ENCODE measurements at regions not wholly inside any gene's neighbourhood (a gene's known extent, or its start where the extent isn't known, plus 50 kb on each side); places are given as distances from the start of the nearest gene placed in this dataset.
"Not testable (repeated sequence)": the region's sequence is repeated elsewhere in the genome, so short reads cannot be mapped to it uniquely, and the experiment has no call there.

DNA sequence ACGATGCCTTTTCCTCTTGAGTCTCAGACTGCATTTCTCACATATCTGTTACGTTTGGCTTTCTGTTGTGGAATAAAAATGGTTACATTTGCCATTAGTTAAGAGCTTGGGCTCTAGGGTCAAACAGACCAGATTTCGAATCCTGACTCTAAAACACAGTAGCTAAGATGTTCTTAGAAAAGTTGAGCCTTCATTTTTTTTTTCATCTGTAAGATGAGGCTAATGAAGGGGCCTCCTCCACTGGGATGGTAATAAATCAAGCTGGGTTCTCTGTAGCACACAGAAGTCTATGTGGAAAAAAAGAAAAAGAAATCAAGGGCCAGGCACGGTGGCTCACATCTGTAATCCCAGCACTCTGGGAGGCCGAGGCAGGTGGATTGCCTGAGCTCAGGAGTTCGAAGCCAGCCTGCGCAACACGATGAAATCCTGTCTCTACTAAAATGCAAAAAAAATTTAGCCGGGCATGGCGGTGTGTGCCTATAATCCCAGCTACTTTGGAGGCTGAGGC lies 49.9 kb upstream of the CAPRIN1 start:
- no peak for DNase-seq

DNA sequence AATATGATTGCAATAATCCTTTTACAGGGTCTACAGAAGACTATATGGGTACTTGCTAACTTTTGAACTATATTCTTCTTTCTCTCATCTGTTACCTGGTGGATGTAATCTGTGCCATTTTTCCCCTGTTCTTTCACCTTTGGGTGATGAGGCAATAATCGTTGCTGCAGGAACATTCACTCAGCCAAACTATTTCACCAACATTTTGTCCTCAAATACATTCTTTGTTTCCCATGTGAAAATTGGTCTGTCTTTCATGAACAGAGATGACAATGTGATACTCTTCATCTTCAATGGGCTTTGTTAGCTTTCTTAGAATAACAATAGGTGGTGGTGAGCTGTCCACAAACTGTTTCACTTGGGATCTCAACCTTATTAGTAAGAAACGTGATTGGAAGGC lies 52.1 kb upstream of the CAPRIN1 start:
- no peak for DNase-seq

DNA sequence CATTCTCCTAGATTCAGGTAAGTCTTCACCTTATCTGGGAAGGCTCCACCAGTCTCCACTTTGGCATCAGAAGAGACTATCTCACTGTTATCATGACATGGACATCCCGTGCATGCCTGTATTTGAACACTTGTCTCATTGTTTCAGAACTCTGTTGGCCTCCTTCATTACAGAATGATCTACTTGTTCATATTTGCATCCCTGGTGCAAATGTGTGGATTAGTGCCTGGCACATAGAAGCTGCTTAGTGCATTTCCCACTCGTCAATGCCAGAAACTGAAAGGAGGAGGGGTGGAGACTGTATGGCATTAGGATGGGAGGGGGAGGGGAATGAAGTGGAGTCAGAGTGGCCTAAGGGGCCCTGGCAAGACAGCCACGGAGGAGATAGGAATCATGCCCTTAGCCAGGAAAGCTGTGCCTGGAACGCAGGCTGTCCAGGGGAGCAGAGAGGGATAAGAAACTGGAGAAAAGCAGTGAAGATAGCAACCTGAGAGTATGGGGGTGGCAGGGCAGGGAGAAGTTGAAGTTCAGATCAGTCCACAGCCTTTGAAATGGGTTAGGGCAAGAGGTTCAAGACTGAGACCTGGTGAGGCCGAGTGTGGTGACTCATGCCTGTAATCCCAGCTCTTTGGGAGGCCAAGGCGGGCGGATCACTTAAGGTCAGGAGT lies 53.8 kb upstream of the CAPRIN1 start:
- DNase-seq: no peak

DNA sequence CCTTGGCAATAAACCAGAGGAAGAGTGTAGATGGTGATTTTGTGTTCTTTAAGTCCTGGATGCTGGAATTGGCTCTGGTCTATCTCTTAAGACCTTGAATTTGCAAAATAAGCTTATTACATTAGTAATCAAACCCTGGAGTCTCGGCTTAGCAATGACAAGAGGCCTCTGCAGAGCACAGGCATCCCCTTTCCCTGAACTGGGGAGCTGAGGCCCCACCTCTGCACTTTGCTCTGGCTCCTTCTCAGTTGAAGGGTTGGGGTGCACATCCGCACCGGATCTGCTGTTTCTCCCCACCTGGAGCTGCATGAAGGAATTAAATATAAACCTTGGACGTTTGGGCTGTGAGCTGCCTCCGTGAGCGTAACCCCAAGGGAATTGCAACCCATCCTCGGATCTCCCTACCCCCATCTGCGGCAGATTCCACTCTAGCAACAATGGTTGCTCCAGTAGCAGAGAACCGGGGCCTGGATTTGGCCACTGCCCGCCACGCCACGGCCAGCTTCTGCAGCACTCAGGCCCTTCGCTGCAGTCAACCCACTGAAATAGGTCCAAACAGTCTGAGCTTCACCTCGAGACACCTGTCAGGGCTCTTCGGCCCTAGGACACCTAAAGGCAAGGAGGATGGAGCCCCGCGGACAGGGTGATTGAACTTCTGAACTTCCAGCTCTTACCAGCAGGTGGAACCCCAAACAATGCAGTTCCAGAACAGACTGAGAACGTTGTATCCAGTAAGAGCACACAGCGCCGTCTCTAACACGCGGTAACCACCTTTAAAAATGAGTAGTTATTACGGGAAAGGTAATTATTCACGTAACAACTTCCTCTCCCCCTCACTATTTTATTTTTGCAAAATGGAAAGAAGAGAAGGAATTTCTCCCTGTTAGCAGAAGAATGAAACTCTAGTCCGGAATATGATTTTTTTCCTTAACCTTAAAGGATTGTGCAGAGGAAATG lies 54.8 kb upstream of the CAPRIN1 start:
- DNase-seq: peak; percentile 93

DNA sequence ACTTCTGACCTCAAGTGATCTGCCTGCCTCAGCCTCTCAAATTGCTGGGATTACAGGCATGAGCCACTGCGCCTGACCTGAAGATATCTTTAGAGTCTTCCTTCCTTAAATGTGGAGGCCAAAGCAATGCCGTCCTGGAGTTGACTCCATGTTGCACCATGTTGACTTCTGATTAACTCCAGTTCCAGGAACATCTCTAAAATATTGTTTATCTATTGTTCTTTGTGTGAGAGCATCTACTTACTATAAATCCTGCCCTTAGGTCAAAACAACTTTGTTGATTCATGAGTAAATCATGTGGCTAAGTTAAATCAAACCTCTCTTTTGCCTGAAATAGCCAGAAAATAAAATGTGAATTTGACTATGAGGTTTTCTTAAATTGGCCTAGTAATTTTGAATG lies 56.6 kb upstream of the CAPRIN1 start:
- DNase-seq: no peak

DNA sequence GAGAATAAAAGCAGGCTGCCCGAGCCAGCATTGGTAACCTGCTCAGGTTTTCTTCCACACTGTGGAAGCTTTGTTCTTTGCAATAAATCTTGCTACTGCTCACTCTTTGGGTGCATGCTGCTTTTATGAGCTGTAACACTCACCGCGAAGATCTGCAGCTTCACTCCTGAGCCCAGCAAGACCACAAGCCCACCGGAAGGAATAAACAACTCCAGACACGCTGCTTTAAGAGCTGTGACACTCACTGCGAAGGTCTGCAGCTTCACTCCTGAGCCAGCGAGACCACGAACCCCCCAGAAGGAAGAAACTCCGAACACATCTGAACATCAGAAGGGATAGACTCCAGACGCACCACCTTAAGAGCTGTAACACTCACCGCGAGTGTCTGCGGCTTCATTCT lies 60.4 kb upstream of the CAPRIN1 start:
- DNase-seq: not testable (repeated sequence)

- DNase-seq: not testable (repeated sequence)
Observed at GRCh38 chr11:33990131-33990530, 61.4 kb upstream of the CAPRIN1 start.

- DNase-seq: no peak
Observed at GRCh38 chr11:33989461-33989860, 62.1 kb upstream of the CAPRIN1 start.

GRCh38 chr11:33988586-33989370 lies 62.8 kb upstream of the CAPRIN1 start:
- DNase-seq: no peak

GRCh38 chr11:33987975-33988580 lies 63.5 kb upstream of the CAPRIN1 start:
- DNase-seq: peak; percentile 96

DNA sequence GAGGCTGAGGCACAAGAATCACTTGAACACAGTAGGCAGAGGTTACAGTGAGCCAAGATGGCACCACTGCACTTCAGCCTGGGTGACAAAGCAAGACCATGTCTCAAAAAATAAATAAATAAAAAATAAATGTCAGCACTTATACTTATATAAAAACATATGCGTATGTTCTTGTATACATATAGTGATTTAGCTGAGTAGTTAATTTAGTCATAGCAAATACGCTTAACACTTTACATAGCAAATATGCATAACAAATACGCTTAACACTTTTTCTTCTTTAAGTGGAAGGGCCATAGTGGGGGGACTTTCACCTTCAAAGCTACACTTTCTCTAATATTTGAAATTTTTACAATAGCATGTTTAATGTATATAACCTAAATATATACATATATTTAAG lies 64.0 kb upstream of the CAPRIN1 start:
- DNase-seq: no peak

DNA sequence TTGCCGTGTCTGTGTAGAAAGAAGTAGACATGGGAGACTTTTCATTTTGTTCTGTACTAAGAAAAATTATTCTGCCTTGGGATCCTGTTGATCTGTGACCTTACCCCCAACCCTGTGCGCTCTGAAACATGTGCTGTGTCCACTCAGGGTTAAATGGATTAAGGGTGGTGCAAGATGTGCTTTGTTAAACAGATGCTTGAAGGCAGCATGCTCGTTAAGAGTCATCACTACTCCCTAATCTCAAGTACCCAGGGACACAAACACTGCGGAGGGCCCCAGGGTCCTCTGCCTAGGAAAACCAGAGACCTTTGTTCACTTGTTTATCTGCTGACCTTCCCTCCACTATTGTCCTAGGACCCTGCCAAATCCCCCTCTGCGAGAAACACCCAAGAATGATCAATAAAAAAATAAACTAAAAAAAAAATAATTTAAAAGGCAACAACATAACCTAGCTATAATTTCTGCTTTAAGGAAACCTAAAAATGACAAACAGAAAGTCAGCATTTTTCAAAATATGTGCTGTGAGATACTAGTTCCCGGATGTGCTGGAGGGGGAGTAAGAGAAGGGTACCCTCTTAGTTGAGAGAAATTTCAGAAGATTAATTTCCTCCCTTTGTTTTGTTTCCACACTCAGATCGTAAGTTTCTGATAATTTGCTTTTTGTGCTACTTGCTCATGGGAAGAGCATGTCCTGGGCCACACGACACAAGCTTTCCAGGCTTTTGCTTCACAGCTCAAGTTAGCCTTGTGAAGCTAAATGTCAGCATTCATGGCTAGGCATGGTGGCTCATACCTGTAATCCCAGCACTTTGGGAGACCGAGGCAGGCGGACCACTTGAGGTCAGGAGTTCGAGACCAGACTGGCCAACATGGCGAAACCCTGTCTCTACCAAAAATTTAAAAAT lies 64.7 kb upstream of the CAPRIN1 start:
- not testable (repeated sequence) for DNase-seq

DNA sequence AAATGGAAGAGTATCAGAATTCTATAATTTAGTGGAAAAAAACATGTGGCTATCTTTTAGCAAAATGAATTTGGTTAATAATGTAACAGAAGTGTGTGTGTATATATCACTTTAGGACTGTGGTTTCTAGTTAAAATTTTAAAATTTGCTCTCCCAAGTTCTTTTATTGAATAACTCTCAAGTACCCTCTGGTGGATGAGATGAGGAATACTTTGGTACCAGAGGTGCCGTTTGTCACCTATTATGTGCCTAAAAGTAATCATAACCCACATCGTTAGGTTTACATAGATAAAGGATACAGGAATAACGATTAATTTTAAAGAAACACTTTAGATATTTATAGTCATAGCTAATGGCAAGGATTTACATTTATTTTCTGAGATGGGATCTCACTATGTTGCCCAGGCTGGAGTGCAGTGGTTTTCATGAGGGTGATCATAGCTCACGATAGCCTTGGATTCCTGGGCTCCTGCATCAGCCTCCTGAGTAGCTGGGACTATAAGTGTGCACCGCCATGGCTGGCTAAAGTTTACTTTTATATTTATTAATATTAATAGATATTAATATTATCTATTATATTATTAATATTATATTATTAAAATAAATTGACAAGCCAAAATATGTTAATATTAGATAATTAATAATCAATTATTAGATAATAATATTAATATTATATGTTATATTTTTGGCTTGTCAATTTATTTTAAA lies 66.7 kb upstream of the CAPRIN1 start:
- DNase-seq: peak; percentile 68

GRCh38 chr11:33982661-33983060 lies 68.9 kb upstream of the CAPRIN1 start:
- no peak for DNase-seq

DNA sequence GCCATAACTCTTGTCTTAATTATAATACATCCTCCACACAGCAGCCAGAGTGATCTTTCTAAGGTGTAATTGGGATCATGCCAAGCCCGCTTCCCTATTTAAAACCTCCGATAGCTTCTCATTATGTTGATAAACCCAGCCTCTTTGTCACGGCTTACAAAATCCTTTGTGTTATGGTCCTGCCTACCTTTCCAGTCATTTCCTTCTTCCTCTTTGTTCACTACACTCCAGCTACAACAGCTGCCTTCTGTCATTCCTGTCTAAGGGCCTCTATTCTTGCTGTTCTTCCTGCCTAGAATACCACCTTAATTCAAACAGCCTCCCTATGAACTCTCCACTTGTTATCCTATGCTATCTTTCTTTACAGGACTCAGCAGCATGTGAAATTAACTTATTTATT lies 70.6 kb upstream of the CAPRIN1 start:
- DNase-seq: peak; percentile 27

DNA sequence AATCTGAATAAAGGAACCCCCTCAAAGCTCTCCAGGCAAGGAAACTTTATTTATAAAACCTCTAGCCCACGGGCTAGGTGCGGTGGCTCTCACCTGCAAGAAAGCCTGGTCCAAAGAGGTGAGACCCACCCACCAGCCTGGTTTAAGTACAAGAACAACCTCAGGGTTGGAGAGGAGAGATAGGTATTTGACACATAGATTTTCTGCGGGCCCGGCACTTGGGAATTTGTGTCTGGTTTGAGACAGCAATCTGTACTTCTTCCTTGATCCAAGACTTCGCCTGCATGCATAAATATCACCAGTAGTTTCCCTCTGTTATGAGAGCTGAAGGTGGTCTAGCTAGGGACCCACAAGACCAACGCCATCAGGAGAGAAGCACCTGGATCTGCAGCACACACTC lies 73.2 kb upstream of the CAPRIN1 start:
- no peak for DNase-seq

DNA sequence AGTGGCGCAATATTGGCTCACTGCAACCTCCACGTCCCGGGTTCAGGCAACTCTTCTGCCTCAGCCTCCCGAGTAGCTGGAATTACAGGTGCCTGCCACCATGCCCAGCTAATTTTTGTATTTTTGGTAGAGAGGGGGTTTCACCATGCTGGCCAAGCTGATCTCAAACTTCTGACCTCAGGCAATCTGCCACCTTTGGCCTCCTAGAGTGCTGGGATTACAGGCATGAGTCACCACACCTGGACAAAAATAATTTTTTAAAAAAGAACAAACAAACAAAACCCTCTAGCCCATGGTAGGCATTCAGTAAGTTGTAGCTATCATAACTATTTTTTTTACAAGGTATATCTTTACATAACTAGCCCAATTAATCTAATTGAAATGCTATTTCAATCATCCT lies 73.9 kb upstream of the CAPRIN1 start:
- no peak for DNase-seq

DNA sequence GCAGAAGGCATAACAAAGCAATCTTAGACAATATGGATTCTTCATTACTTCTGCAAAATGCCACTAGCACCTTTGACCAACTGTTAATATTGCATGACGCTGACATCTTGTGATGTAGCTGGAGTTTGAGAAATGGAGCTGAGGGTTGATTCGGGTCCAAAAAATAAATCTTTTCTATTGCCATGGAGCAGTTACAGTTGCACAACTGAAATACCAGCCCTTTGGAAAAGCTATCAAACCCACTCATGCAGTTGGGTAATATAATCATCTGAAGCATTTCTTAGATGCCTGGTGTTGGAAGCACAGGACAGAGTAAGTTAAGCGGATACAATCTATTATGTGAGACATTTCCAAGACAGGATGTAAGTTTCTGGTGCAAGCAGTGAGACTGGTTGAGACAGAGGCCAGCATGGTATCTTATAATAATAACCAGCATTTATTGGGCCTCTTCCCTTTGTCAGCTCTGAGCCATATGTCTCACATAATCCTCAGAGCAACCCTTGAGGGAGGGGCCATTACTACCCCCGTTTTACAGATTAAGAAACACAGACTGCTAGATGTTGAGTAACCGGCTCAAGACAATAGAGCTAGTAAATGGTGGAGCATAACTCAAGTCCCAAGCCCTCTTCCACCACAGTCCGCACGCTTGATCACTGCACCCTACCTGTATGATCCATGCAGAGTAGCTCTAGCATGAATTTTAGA lies 74.9 kb upstream of the CAPRIN1 start:
- DNase-seq: no peak

- DNase-seq: no peak
Observed at GRCh38 chr11:33974804-33975203, 76.7 kb upstream of the CAPRIN1 start.

GRCh38 chr11:33971530-33971929 lies 79.7 kb upstream of the LMO2 start:
- DNase-seq: not testable (repeated sequence)
